H1 (cell line): ENCODE measurements at regions not wholly inside any gene's neighbourhood (a gene's known extent, or its start where the extent isn't known, plus 50 kb on each side); places are given as distances from the start of the nearest gene placed in this dataset.

Source experiments
- GABPA ChIP-seq: IDR thresholded peaks from 2 replicates; pipeline ENCODE4 v1.6.1; 2011; ENCODE audit warnings: mild to moderate bottlenecking, low read length, moderate library complexity, borderline replicate concordance; ENCODE audit not compliant: insufficient read depth
- NRF1 ChIP-seq: IDR thresholded peaks from 2 replicates; pipeline ENCODE4 v1.6.1; 2011; ENCODE audit warnings: mild to moderate bottlenecking, low read depth, low read length, improper control_type of control experiment
- PHF8 ChIP-seq: fragments of 200-600 bp; sonication (generic); conservative IDR thresholded peaks from 2 replicates; pipeline ENCODE4 v1.7.1; 2012; ENCODE audit warnings: low read depth, mild to moderate bottlenecking, inconsistent platforms, low read length, moderate library complexity
- USF2 ChIP-seq: IDR thresholded peaks from 2 replicates; pipeline ENCODE4 v1.6.1; 2011; ENCODE audit warnings: low read length, improper control_type of control experiment

GRCh38 chr1:194394676-194395075 is 1208.3 kb upstream of the B3GALT2 start (continued):
- TF ChIP-seq GABPA (no peak), USF2 (no peak), NRF1 (no peak), PHF8 (no peak)
- TF ChIP-seq, all 59 proteins: peak for 0
